Tibial nerve (tissue), 4 donors: ENCODE measurements at regions not wholly inside any gene's neighbourhood (a gene's known extent, or its start where the extent isn't known, plus 50 kb on each side); places are given as distances from the start of the nearest gene placed in this dataset.

Source experiments
- DNase-seq, 2 donors: peaks; one replicate each; pipeline ENCODE4 v3.0.0-alpha.2; 2019; ENCODE audit warnings: low spot score in 2 of 2
- H3K27ac ChIP-seq, 4 donors: fragments of 200-600 bp; sonication (generic) in 3 of 4; one replicate each; pipeline ENCODE4 v1.5.1; 2017 to 2019; ENCODE audit warnings: mild to moderate bottlenecking in 1 of 4
- H3K27me3 ChIP-seq, 2 donors: fragments of 200-600 bp; sonication (generic) in 1 of 2; one replicate each; pipeline versions ENCODE4 v1.5.1 to v1.6.0; 2017 to 2019
- H3K36me3 ChIP-seq, 3 donors: fragments of 200-600 bp; sonication (generic); one replicate each; pipeline ENCODE4 v1.5.1; 2018 to 2019
- H3K4me1 ChIP-seq, 4 donors: fragments of 200-600 bp; sonication (generic) in 3 of 4; one replicate each; pipeline ENCODE4 v1.5.1; 2017 to 2019
- H3K4me3 ChIP-seq, 4 donors: fragments of 200-600 bp; sonication (generic) in 3 of 4; one replicate each; pipeline ENCODE4 v1.5.1; 2017 to 2019; ENCODE audit warnings: mild to moderate bottlenecking in 1 of 4, moderate library complexity in 1 of 4
- H3K9me3 ChIP-seq, 4 donors: fragments of 200-600 bp; sonication (generic) in 3 of 4; one replicate each; pipeline ENCODE4 v1.5.1; 2017 to 2019
- EP300 ChIP-seq, 2 donors: sonication (generic); formaldehyde crosslinking; IDR thresholded peaks; one replicate each; pipeline ENCODE4 v1.6.1; 2017; ENCODE audit warnings: antibody characterized with exemption in 2 of 2, mild to moderate bottlenecking in 1 of 2
- POLR2A ChIP-seq, 2 donors: fragments of 450-650 bp; IDR thresholded peaks; one replicate each; pipeline ENCODE4 v1.6.1; 2017; ENCODE audit warnings: antibody characterized with exemption in 2 of 2, mild to moderate bottlenecking in 2 of 2, moderate library complexity in 2 of 2
- WGBS, 2 donors: methylation state at CpG; one replicate each; pipeline ENCODE4 v1.1.5; 2018; 5-methylcytosine and 5-hydroxymethylcytosine counted together
- TF ChIP-seq, protein P1 (sequence below), 5 experiments: fragments of 200-600 bp in 3 of 5; fragments of 450-650 bp in 2 of 5; sonication (generic) in 3 of 5; IDR thresholded peaks; one replicate each; pipeline ENCODE4 v1.5.1; 2016 to 2019; ENCODE audit warnings: antibody characterized with exemption in 5 of 5, mild to moderate bottlenecking in 3 of 5, moderate library complexity in 2 of 5

DNA sequence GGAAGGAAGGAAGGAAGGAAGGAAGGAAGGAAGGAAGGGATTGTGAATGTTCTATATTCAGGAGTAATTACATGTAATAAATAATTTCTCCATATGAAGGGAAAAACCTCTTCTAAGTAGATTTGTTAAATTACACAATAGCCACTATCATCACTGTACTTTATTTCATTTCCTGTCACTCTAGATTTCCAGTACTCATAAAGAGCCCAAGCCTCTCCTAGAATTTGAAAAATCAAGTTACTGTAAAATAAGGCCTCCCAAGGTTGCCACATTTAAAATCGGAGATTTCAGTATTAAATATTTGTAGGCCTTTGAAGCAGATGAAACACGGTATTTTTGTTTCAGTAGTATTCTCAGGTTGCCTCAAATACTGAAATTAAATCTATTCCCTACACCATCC lies 499.0 kb downstream of the CDH10 start:
- TF ChIP-seq POLR2A (IDR thresholded peaks at IDR 0.05): no peak
- no peak for TF ChIP-seq EP300 (IDR thresholded peaks at IDR 0.05)
- TF ChIP-seq, protein P1, sequence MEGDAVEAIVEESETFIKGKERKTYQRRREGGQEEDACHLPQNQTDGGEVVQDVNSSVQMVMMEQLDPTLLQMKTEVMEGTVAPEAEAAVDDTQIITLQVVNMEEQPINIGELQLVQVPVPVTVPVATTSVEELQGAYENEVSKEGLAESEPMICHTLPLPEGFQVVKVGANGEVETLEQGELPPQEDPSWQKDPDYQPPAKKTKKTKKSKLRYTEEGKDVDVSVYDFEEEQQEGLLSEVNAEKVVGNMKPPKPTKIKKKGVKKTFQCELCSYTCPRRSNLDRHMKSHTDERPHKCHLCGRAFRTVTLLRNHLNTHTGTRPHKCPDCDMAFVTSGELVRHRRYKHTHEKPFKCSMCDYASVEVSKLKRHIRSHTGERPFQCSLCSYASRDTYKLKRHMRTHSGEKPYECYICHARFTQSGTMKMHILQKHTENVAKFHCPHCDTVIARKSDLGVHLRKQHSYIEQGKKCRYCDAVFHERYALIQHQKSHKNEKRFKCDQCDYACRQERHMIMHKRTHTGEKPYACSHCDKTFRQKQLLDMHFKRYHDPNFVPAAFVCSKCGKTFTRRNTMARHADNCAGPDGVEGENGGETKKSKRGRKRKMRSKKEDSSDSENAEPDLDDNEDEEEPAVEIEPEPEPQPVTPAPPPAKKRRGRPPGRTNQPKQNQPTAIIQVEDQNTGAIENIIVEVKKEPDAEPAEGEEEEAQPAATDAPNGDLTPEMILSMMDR (IDR thresholded peaks at IDR 0.05): no peak
- H3K9me3 ChIP-seq: no peaks in the 10 kb centered on the region
- 91 to 97% methylated on average over 2 of the region's 2 CpGs for WGBS, 2 donors

DNA sequence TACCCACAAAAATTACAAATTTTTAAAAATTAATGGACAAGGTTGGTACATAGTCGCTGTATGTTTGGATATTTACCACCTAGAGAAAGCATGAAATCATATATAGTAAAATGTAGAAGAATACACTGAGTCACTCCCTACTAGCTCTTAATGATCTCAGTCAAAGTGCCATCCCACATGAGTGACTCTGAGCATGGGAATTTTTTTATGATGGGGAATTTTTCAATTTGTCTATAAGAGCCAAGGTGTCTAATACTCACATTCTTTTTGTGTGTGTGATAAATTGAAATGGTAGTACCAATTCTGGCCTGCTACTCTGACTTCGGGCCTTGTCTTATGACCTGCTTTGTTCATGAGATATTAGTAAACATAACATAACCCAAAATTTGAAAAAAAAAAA lies 483.2 kb downstream of the CDH10 start:
- Histone ChIP-seq H3K4me3 (no peak overlapping the region), H3K27me3 (no peaks in the 10 kb centered on the region), H3K36me3 (no peaks in the 10 kb centered on the region), H3K9me3 (no peaks in the 10 kb centered on the region), H3K4me1 (no peaks in the 10 kb centered on the region), H3K27ac (no peak overlapping the region)
- 83 to 86% methylated on average over 2 of the region's 2 CpGs for WGBS, 2 donors
- no peak for DNase-seq
- TF ChIP-seq, protein P1 (IDR thresholded peaks at IDR 0.05): no peak
- no peak for TF ChIP-seq POLR2A (IDR thresholded peaks at IDR 0.05)
- TF ChIP-seq EP300 (IDR thresholded peaks at IDR 0.05): no peak

More for the DNA sequence above, 499.0 kb downstream of the CDH10 start:
- H3K4me1 ChIP-seq: peaks cover 0 to 8% (median 0%) of the 10 kb centered on the region in 4 donors
- no peak overlapping the region for H3K4me3 ChIP-seq
- no peaks in the 10 kb centered on the region for H3K36me3 ChIP-seq
- DNase-seq: no peak
- H3K27me3 ChIP-seq: no peaks in the 10 kb centered on the region
- no peak overlapping the region for H3K27ac ChIP-seq

- Histone ChIP-seq H3K4me1 (no peaks in the 10 kb centered on the region), H3K36me3 (no peaks in the 10 kb centered on the region), H3K27me3 (no peaks in the 10 kb centered on the region), H3K9me3 (no peaks in the 10 kb centered on the region), H3K27ac (no peak overlapping the region), H3K4me3 (no peak overlapping the region)
- no peak for DNase-seq
- no peak for TF ChIP-seq EP300 (IDR thresholded peaks at IDR 0.05)
- TF ChIP-seq, protein P1 (IDR thresholded peaks at IDR 0.05): no peak
- TF ChIP-seq POLR2A (IDR thresholded peaks at IDR 0.05): no peak
These were observed 482.4 kb downstream of the CDH10 start for GRCh38 chr5:24162343-24162742.

DNA sequence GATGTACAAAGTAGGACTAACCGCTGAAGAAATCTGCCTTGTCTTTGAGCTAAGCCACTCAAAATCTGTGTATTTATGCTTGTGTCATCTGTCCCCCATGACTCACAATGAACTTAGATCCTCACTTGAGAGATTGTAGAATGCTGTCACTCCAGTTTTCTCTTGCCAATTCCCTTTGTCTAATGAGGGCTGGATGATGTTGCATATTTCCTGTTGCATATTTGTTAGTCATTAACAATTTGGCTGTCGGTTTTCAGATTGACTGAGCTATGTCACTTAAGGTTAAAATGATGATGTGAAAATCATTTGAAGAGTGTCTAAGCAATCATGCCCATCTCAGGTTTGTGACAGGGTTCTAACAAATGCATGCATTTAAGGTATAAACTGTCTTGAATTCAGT lies 481.7 kb downstream of the CDH10 start:
- no peaks in the 10 kb centered on the region for H3K4me1 ChIP-seq
- no peak overlapping the region for H3K4me3 ChIP-seq
- no peaks in the 10 kb centered on the region for H3K27me3 ChIP-seq
- H3K36me3 ChIP-seq: no peaks in the 10 kb centered on the region
- no peak for DNase-seq
- WGBS, 2 donors: 75 to 79% methylated on average over 2 of the region's 2 CpGs
- H3K27ac ChIP-seq: no peak overlapping the region
- H3K9me3 ChIP-seq: no peaks in the 10 kb centered on the region
- TF ChIP-seq, protein P1 (IDR thresholded peaks at IDR 0.05): no peak
- TF ChIP-seq EP300 (IDR thresholded peaks at IDR 0.05) (no peak), POLR2A (IDR thresholded peaks at IDR 0.05) (no peak)

DNA sequence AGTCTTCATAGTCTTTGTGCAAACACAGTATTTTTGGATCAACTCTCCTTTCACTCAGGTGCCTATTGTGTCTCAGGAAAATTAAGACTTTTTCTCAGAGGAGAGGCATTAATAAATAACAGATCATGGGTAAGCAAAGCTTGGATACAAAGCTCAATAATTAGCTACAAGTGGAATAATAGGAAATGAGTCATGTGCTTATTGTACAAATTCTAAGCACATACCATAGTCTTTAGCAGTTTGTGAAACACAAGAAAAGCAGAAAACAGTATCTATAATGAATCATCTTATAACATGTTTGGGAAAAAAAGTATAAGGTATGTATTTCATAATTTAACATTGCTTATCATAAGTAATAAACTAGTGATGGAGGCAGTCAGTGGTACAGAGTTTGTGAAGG lies 477.0 kb downstream of the CDH10 start:
- TF ChIP-seq EP300 (IDR thresholded peaks at IDR 0.05): no peak
- TF ChIP-seq, protein P1 (IDR thresholded peaks at IDR 0.05): no peak
- TF ChIP-seq POLR2A (IDR thresholded peaks at IDR 0.05): no peak
- Histone ChIP-seq H3K4me1 (no peaks in the 10 kb centered on the region), H3K9me3 (no peaks in the 10 kb centered on the region), H3K4me3 (no peak overlapping the region), H3K27ac (no peak overlapping the region), H3K27me3 (no peaks in the 10 kb centered on the region), H3K36me3 (no peaks in the 10 kb centered on the region)
- DNase-seq: no peak
